Astrocyte (in vitro differentiated cells and primary cell): ENCODE measurements at regions not wholly inside any gene's neighbourhood (a gene's known extent, or its start where the extent isn't known, plus 50 kb on each side); places are given as distances from the start of the nearest gene placed in this dataset.

ENCODE experiments used
- DNase-seq: peaks from one replicate; pipeline ENCODE4 v3.0.0-alpha.2; 2010; ENCODE audit warnings: low read depth
- FAIRE-seq: peaks from 2 replicates; lab custom pipeline; 2011; peaks lifted over from hg19 to GRCh38; lab: Jason Lieb, UNC
- H2AFZ ChIP-seq: 2 replicates; pipeline ENCODE4 v1.6.0; 2012; ENCODE audit warnings: low read depth, low read length, inconsistent platforms
- H3K27ac ChIP-seq: 2 replicates; pipeline ENCODE4 v1.5.1; 2011; ENCODE audit warnings: low read depth, low read length, inconsistent platforms
- H3K27me3 ChIP-seq: 2 replicates; pipeline ENCODE4 v1.6.0; 2011; ENCODE audit warnings: low read length, inconsistent platforms; ENCODE audit not compliant: insufficient read depth
- H3K36me3 ChIP-seq: 2 replicates; pipeline ENCODE4 v1.5.1; 2011; ENCODE audit warnings: low read length, inconsistent platforms; ENCODE audit not compliant: insufficient read depth
- H3K4me1 ChIP-seq: 2 replicates; pipeline ENCODE4 v1.5.1; 2011; ENCODE audit warnings: low read length, inconsistent platforms; ENCODE audit not compliant: insufficient read depth
- H3K4me2 ChIP-seq: 2 replicates; pipeline ENCODE4 v1.6.0; 2012; ENCODE audit warnings: low read length, inconsistent platforms
- H3K4me3 ChIP-seq: 2 replicates; pipeline ENCODE4 v1.5.1; 2011; ENCODE audit warnings: low read depth, mild to moderate bottlenecking, low read length, inconsistent platforms; ENCODE audit not compliant: insufficient read depth
- H3K79me2 ChIP-seq: 2 replicates; pipeline ENCODE4 v1.6.0; 2012; ENCODE audit warnings: mild to moderate bottlenecking, low read length, inconsistent platforms; ENCODE audit not compliant: insufficient read depth
- H3K9ac ChIP-seq: 2 replicates; pipeline ENCODE4 v1.6.0; 2012; ENCODE audit warnings: mild to moderate bottlenecking, low read length, inconsistent platforms
- H3K9me3 ChIP-seq: 2 replicates; pipeline ENCODE4 v1.5.1; 2012; ENCODE audit warnings: low read depth, mild to moderate bottlenecking, low read length, inconsistent platforms; ENCODE audit not compliant: insufficient read depth
- H4K20me1 ChIP-seq: 2 replicates; pipeline ENCODE4 v1.6.0; 2012; ENCODE audit warnings: low read length, inconsistent platforms; ENCODE audit not compliant: insufficient read depth
- H3K27ac Mint-ChIP-seq: one replicate; pipeline ENCODE4 v1.8.0; 2021; ENCODE audit warnings: mild to moderate bottlenecking, mixed read lengths; ENCODE audit not compliant: unreplicated experiment
- H3K27me3 Mint-ChIP-seq: one replicate; pipeline ENCODE4 v1.8.0; 2021; ENCODE audit warnings: low read depth, mixed read lengths; ENCODE audit not compliant: unreplicated experiment
- H3K36me3 Mint-ChIP-seq: one replicate; pipeline ENCODE4 v1.8.0; 2021; ENCODE audit warnings: low read depth, mixed read lengths; ENCODE audit not compliant: unreplicated experiment
- H3K4me1 Mint-ChIP-seq: one replicate; pipeline ENCODE4 v1.8.0; 2021; ENCODE audit warnings: low read depth, mixed read lengths; ENCODE audit not compliant: unreplicated experiment
- H3K4me3 Mint-ChIP-seq: one replicate; pipeline ENCODE4 v1.8.0; 2021; ENCODE audit warnings: mild to moderate bottlenecking, moderate library complexity, mixed read lengths; ENCODE audit not compliant: unreplicated experiment
- H3K9me3 Mint-ChIP-seq: one replicate; pipeline ENCODE4 v1.8.0; 2021; ENCODE audit warnings: mild to moderate bottlenecking, mixed read lengths; ENCODE audit not compliant: unreplicated experiment
- CTCF ChIP-seq: IDR thresholded peaks from 2 replicates; pipeline ENCODE4 v1.5.1; 2011; ENCODE audit warnings: low read depth, mild to moderate bottlenecking, inconsistent platforms, low read length, moderate library complexity; ENCODE audit not compliant: insufficient read depth
- EZH2 ChIP-seq: IDR thresholded peaks from 2 replicates; pipeline ENCODE4 v1.6.1; 2012; ENCODE audit warnings: mild to moderate bottlenecking, low read length, inconsistent platforms; ENCODE audit not compliant: insufficient read depth

GRCh38 chr10:109287858-109288257 is 635.5 kb downstream of the XPNPEP1 start:
- no peak overlapping the region for H3K27ac ChIP-seq
- no peaks in the 10 kb centered on the region for H3K27me3 ChIP-seq
- no peaks in the 10 kb centered on the region for H3K9me3 ChIP-seq
- no peak for FAIRE-seq
- H4K20me1 ChIP-seq, result no peaks in the 10 kb centered on the region
- TF ChIP-seq CTCF (no peak), EZH2 (no peak)
- H3K36me3 ChIP-seq, result no peaks in the 10 kb centered on the region
- no peak overlapping the region for H2AFZ ChIP-seq
- no peaks in the 10 kb centered on the region for H3K36me3 Mint-ChIP-seq
- no peaks in the 10 kb centered on the region for H3K79me2 ChIP-seq
- peaks cover 3% of the 10 kb centered on the region for H3K27me3 Mint-ChIP-seq
- peaks cover 11% of the 10 kb centered on the region for H3K4me1 Mint-ChIP-seq
- no peak for DNase-seq
- no peaks in the 10 kb centered on the region for H3K4me1 ChIP-seq
- H3K4me2 ChIP-seq, result no peak overlapping the region
- no peak overlapping the region for H3K4me3 Mint-ChIP-seq
- H3K9me3 Mint-ChIP-seq, result no peaks in the 10 kb centered on the region
- no peak overlapping the region for H3K27ac Mint-ChIP-seq
- no peak overlapping the region for H3K9ac ChIP-seq
- no peak overlapping the region for H3K4me3 ChIP-seq

GRCh38 chr10:109282510-109282909 is 640.8 kb downstream of the XPNPEP1 start:
- H3K4me3 ChIP-seq, result no peak overlapping the region
- peaks cover 16% of the 10 kb centered on the region for H3K4me1 Mint-ChIP-seq
- H3K4me1 ChIP-seq, result no peaks in the 10 kb centered on the region
- no peaks in the 10 kb centered on the region for H3K36me3 ChIP-seq
- H3K36me3 Mint-ChIP-seq, result no peaks in the 10 kb centered on the region
- H3K4me2 ChIP-seq, result peak overlapping the region; percentile 20
- no peak overlapping the region for H2AFZ ChIP-seq
- H3K27me3 ChIP-seq, result no peaks in the 10 kb centered on the region
- H3K27ac Mint-ChIP-seq, result peak overlapping the region; percentile 86
- peak; percentile 86 for FAIRE-seq
- no peak overlapping the region for H3K27ac ChIP-seq
- no peak overlapping the region for H3K4me3 Mint-ChIP-seq
- H3K9me3 ChIP-seq, result no peaks in the 10 kb centered on the region
- H3K27me3 Mint-ChIP-seq, result peaks cover under 1% of the 10 kb centered on the region
- no peak overlapping the region for H3K9ac ChIP-seq
- no peak for TF ChIP-seq EZH2
- TF ChIP-seq CTCF, result no peak
- H3K9me3 Mint-ChIP-seq, result no peaks in the 10 kb centered on the region
- DNase-seq, result peak; percentile 82
- no peaks in the 10 kb centered on the region for H3K79me2 ChIP-seq
- H4K20me1 ChIP-seq, result no peaks in the 10 kb centered on the region

GRCh38 chr10:109281347-109281746 is 642.0 kb downstream of the XPNPEP1 start:
- Histone ChIP-seq H3K9me3 (no peaks in the 10 kb centered on the region), H3K79me2 (no peaks in the 10 kb centered on the region), H3K27me3 (no peaks in the 10 kb centered on the region), H2AFZ (no peak overlapping the region), H3K27ac (no peak overlapping the region), H3K4me1 (no peaks in the 10 kb centered on the region), H3K36me3 (no peaks in the 10 kb centered on the region), H3K4me2 (no peak overlapping the region), H3K9ac (no peak overlapping the region), H3K4me3 (no peak overlapping the region), H4K20me1 (no peaks in the 10 kb centered on the region)
- H3K36me3 Mint-ChIP-seq, result no peaks in the 10 kb centered on the region
- no peak overlapping the region for H3K4me3 Mint-ChIP-seq
- peaks cover 11% of the 10 kb centered on the region for H3K4me1 Mint-ChIP-seq
- no peak for FAIRE-seq
- DNase-seq, result no peak
- no peaks in the 10 kb centered on the region for H3K9me3 Mint-ChIP-seq
- TF ChIP-seq CTCF, result no peak
- no peaks in the 10 kb centered on the region for H3K27me3 Mint-ChIP-seq
- H3K27ac Mint-ChIP-seq, result no peak overlapping the region
